ENCODE measurements at regions not wholly inside any gene's neighbourhood (a gene's known extent, or its start where the extent isn't known, plus 50 kb on each side); places are given as distances from the start of the nearest gene placed in this dataset.

GRCh38 chr7:142595816-142596516 is 153.3 kb upstream of the PRSS1 start:
- TF ChIP-seq CTCF (IDR thresholded peaks at IDR 0.05; ENCODE audit: insufficient read depth, low read depth, low read length): no peak
- H3K4me3 ChIP-seq (ENCODE audit: low read depth, low read length): no peak overlapping the region
- no peak for DNase-seq (ENCODE audit: low read depth)

GRCh38 chr7:142594078-142594477 is 155.2 kb upstream of the PRSS1 start:
- H3K4me3 ChIP-seq (ENCODE audit: low read depth, low read length): no peak overlapping the region
- DNase-seq (ENCODE audit: low read depth): no peak
- TF ChIP-seq CTCF (IDR thresholded peaks at IDR 0.05; ENCODE audit: insufficient read depth, low read depth, low read length): no peak

- H3K4me3 ChIP-seq (ENCODE audit: low read depth, low read length): no peak overlapping the region
- DNase-seq (ENCODE audit: low read depth): no peak
- TF ChIP-seq CTCF (IDR thresholded peaks at IDR 0.05; ENCODE audit: insufficient read depth, low read depth, low read length): no peak
Observed at GRCh38 chr7:142593106-142593505, 156.2 kb upstream of the PRSS1 start.

GRCh38 chr7:142592664-142593063 is 156.6 kb upstream of the PRSS1 start:
- no peak for DNase-seq (ENCODE audit: low read depth)
- TF ChIP-seq CTCF (IDR thresholded peaks at IDR 0.05; ENCODE audit: insufficient read depth, low read depth, low read length): no peak
- H3K4me3 ChIP-seq (ENCODE audit: low read depth, low read length): no peak overlapping the region

- no peak overlapping the region for H3K4me3 ChIP-seq (ENCODE audit: low read depth, low read length)
- no peak for DNase-seq (ENCODE audit: low read depth)
- TF ChIP-seq CTCF (IDR thresholded peaks at IDR 0.05; ENCODE audit: insufficient read depth, low read depth, low read length): no peak
Observed at GRCh38 chr7:142592231-142592630, 157.0 kb upstream of the PRSS1 start.

GRCh38 chr7:142590830-142591457 is 158.3 kb upstream of the PRSS1 start:
- DNase-seq (ENCODE audit: low read depth): no peak
- no peak overlapping the region for H3K4me3 ChIP-seq (ENCODE audit: low read depth, low read length)
- no peak for TF ChIP-seq CTCF (IDR thresholded peaks at IDR 0.05; ENCODE audit: insufficient read depth, low read depth, low read length)

Measured in fibroblast of villous mesenchyme (primary cell).